GM18499 (cell line): ENCODE measurements at regions not wholly inside any gene's neighbourhood (a gene's known extent, or its start where the extent isn't known, plus 50 kb on each side); places are given as distances from the start of the nearest gene placed in this dataset.
A peak's percentile ranks its signal among the peaks of the same experiment; 100 is the strongest.
"Not testable (repeated sequence)": the region's sequence is repeated elsewhere in the genome, so short reads cannot be mapped to it uniquely, and the experiment has no call there.

Experiments
- ATAC-seq: cut with Tn5 transposase; IDR thresholded peaks from one replicate; pipeline ENCODE4 v1.9.1; 2021; ENCODE audit warnings: moderate number of reproducible peaks; ENCODE audit not compliant: insufficient read depth, unreplicated experiment

- ATAC-seq = no peak
Observed at GRCh38 chr2:129375632-129376425, 603.6 kb upstream of the RAB6C start.

GRCh38 chr2:129376426-129377077 is 602.9 kb upstream of the RAB6C start:
- ATAC-seq = no peak

GRCh38 chr2:129377078-129377469 is 602.4 kb upstream of the RAB6C start:
- ATAC-seq = no peak

- no peak for ATAC-seq
Observed at GRCh38 chr2:129378186-129378585, 601.3 kb upstream of the RAB6C start.

- ATAC-seq = peak; percentile 81
Observed at GRCh38 chr2:129379411-129379810, 600.1 kb upstream of the RAB6C start.

- no peak for ATAC-seq
Observed at GRCh38 chr2:129381789-129382188, 597.7 kb upstream of the RAB6C start.

GRCh38 chr2:129388870-129389269 is 590.6 kb upstream of the RAB6C start:
- no peak for ATAC-seq

GRCh38 chr2:129393816-129394215 is 585.6 kb upstream of the RAB6C start:
- no peak for ATAC-seq

- ATAC-seq = no peak
Observed at GRCh38 chr2:129396980-129397599, 582.4 kb upstream of the RAB6C start.

- no peak for ATAC-seq
Observed at GRCh38 chr2:129400826-129401225, 578.6 kb upstream of the RAB6C start.

- no peak for ATAC-seq
Observed at GRCh38 chr2:129402076-129402475, 577.4 kb upstream of the RAB6C start.

- no peak for ATAC-seq
Observed at GRCh38 chr2:129404000-129404685, 575.3 kb upstream of the RAB6C start.

GRCh38 chr2:129408570-129408969 is 570.9 kb upstream of the RAB6C start:
- no peak for ATAC-seq

- ATAC-seq = not testable (repeated sequence)
Observed at GRCh38 chr2:129417041-129417440, 562.4 kb upstream of the RAB6C start.

GRCh38 chr2:129422028-129422427 is 557.4 kb upstream of the RAB6C start:
- ATAC-seq = no peak

- ATAC-seq = no peak
Observed at GRCh38 chr2:129428086-129428660, 551.3 kb upstream of the RAB6C start.

- ATAC-seq = no peak
Observed at GRCh38 chr2:129430911-129431310, 548.6 kb upstream of the RAB6C start.

- no peak for ATAC-seq
Observed at GRCh38 chr2:129431881-129432280, 547.6 kb upstream of the RAB6C start.

- ATAC-seq = no peak
Observed at GRCh38 chr2:129436809-129437208, 542.7 kb upstream of the RAB6C start.

- ATAC-seq = no peak
Observed at GRCh38 chr2:129437725-129438124, 541.7 kb upstream of the RAB6C start.
